OCI-LY1 (cell line): ENCODE measurements at regions not wholly inside any gene's neighbourhood (a gene's known extent, or its start where the extent isn't known, plus 50 kb on each side); places are given as distances from the start of the nearest gene placed in this dataset.

Experiments
- H2AFZ ChIP-seq: fragments of 200-600 bp; sonication (generic), shearing (Covaris generic); 2 replicates; pipeline ENCODE4 v1.6.0; 2014; ENCODE audit warnings: antibody characterized with exemption, mild to moderate bottlenecking, low read length
- H3F3A ChIP-seq: fragments of 200-600 bp; sonication (generic), shearing (Covaris generic); 2 replicates; pipeline ENCODE4 v1.6.0; 2014; ENCODE audit warnings: mild to moderate bottlenecking, antibody characterized with exemption, low read length, moderate library complexity; ENCODE audit not compliant: insufficient read depth
- H3K27ac ChIP-seq: fragments of 200-600 bp; sonication (generic); 2 replicates; pipeline ENCODE4 v1.5.1; 2014; ENCODE audit warnings: low read length, mixed run types, mild to moderate bottlenecking, low read depth; ENCODE audit not compliant: poor library complexity, severe bottlenecking
- H3K27me3 ChIP-seq: fragments of 200-600 bp; sonication (generic); 2 replicates; pipeline ENCODE4 v1.6.0; 2014; ENCODE audit warnings: antibody characterized with exemption, mild to moderate bottlenecking, low read length, moderate library complexity; ENCODE audit not compliant: insufficient read depth
- H3K36me3 ChIP-seq: fragments of 200-600 bp; sonication (generic); 2 replicates; pipeline ENCODE4 v1.6.1; 2014; ENCODE audit warnings: mild to moderate bottlenecking, antibody characterized with exemption, low read length, moderate library complexity, mixed read lengths; ENCODE audit not compliant: insufficient read depth
- H3K4me1 ChIP-seq: fragments of 200-600 bp; sonication (generic); 2 replicates; pipeline ENCODE4 v1.5.1; 2014; ENCODE audit warnings: mild to moderate bottlenecking, low read length, moderate library complexity; ENCODE audit not compliant: insufficient read depth, severe bottlenecking
- H3K4me2 ChIP-seq: fragments of 200-600 bp; sonication (generic), shearing (Covaris generic); 2 replicates; pipeline ENCODE4 v1.6.1; 2014; ENCODE audit warnings: low read length
- H3K4me3 ChIP-seq: fragments of 200-600 bp; sonication (generic); 2 replicates; pipeline ENCODE4 v1.5.1; 2014; ENCODE audit warnings: low read length, low read depth, mild to moderate bottlenecking, mixed read lengths; ENCODE audit not compliant: poor library complexity, severe bottlenecking
- H3K79me2 ChIP-seq: fragments of 200-600 bp; shearing (Covaris generic); 2 replicates; pipeline ENCODE4 v1.6.1; 2016; ENCODE audit warnings: mixed run types, low read length, mixed read lengths; ENCODE audit not compliant: insufficient read depth
- H3K9ac ChIP-seq: fragments of 200-600 bp; sonication (generic), shearing (Covaris generic); 2 replicates; pipeline ENCODE4 v1.6.1; 2014; ENCODE audit warnings: mild to moderate bottlenecking, low read length, mixed read lengths
- H3K9me2 ChIP-seq: fragments of 200-600 bp; sonication (generic), shearing (Covaris generic); 2 replicates; pipeline ENCODE4 v1.6.1; 2014; ENCODE audit warnings: low read depth, mild to moderate bottlenecking, low read length, mixed read lengths
- H3K9me3 ChIP-seq: fragments of 200-600 bp; shearing (Covaris generic); 2 replicates; pipeline ENCODE4 v1.6.1; 2014; ENCODE audit warnings: low read length, mixed read lengths
- H4K20me1 ChIP-seq: fragments of 200-600 bp; sonication (generic), shearing (Covaris generic); 2 replicates; pipeline ENCODE4 v1.6.0; 2016; ENCODE audit warnings: mild to moderate bottlenecking, low read length; ENCODE audit not compliant: insufficient read depth
- CTCF ChIP-seq: fragments of 200-600 bp; sonication (generic), shearing (Covaris generic); IDR thresholded peaks from 2 replicates; pipeline ENCODE4 v1.5.1; 2017; ENCODE audit warnings: mild to moderate bottlenecking, antibody characterized with exemption, low read length, moderate library complexity, mixed read lengths
- EZH2 ChIP-seq: fragments of 200-600 bp; sonication (generic), shearing (Covaris generic); IDR thresholded peaks from 2 replicates; pipeline ENCODE4 v1.8.0; 2017; ENCODE audit warnings: borderline replicate concordance, mixed run types, mild to moderate bottlenecking, antibody characterized with exemption, low read length, moderate library complexity, mixed read lengths

DNA sequence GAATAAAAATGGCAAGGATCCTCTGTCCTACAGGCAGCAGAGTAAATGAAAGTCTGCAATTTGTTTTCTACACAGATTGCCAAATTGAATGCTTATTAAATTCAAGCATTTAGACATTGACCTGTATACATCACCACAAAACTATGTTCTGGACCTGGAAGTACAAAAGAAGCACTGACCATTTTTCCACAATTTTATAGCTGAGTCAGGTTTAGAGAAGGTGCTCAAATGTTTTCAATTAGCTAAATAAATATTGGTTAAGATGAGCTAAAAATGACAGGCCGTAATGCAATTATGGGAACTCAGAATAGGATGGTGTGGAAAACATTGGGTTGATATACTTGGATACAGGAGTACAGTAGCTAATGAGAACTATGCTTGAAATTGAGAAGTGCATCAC lies 490.7 kb upstream of the MEIS1 start:
- Histone ChIP-seq H3K79me2 (no peaks in the 10 kb centered on the region), H3F3A (no peaks in the 10 kb centered on the region), H3K27me3 (no peaks in the 10 kb centered on the region), H3K9ac (no peak overlapping the region), H2AFZ (no peak overlapping the region), H3K27ac (no peak overlapping the region), H3K9me3 (no peaks in the 10 kb centered on the region), H4K20me1 (no peaks in the 10 kb centered on the region), H3K4me3 (no peak overlapping the region), H3K36me3 (no peaks in the 10 kb centered on the region), H3K9me2 (no peaks in the 10 kb centered on the region), H3K4me1 (no peaks in the 10 kb centered on the region), H3K4me2 (no peak overlapping the region)
- TF ChIP-seq CTCF (no peak), EZH2 (no peak)

- no peak overlapping the region for H3K4me3 ChIP-seq
- H3K4me1 ChIP-seq = no peaks in the 10 kb centered on the region
- no peak overlapping the region for H3K4me2 ChIP-seq
- H3F3A ChIP-seq = no peaks in the 10 kb centered on the region
- no peaks in the 10 kb centered on the region for H3K79me2 ChIP-seq
- H3K27ac ChIP-seq = no peak overlapping the region
- no peaks in the 10 kb centered on the region for H3K36me3 ChIP-seq
- no peaks in the 10 kb centered on the region for H3K9me3 ChIP-seq
- TF ChIP-seq EZH2 (no peak), CTCF (no peak)
- H2AFZ ChIP-seq = no peak overlapping the region
- H3K9ac ChIP-seq = no peak overlapping the region
- no peaks in the 10 kb centered on the region for H3K27me3 ChIP-seq
- H3K9me2 ChIP-seq = no peaks in the 10 kb centered on the region
- H4K20me1 ChIP-seq = no peaks in the 10 kb centered on the region
Observed at GRCh38 chr2:65943099-65943786, 491.7 kb upstream of the MEIS1 start.

GRCh38 chr2:65940856-65941255 lies 494.1 kb upstream of the MEIS1 start:
- no peak overlapping the region for H3K4me2 ChIP-seq
- H4K20me1 ChIP-seq = no peaks in the 10 kb centered on the region
- no peaks in the 10 kb centered on the region for H3K9me2 ChIP-seq
- no peaks in the 10 kb centered on the region for H3K79me2 ChIP-seq
- H3K36me3 ChIP-seq = no peaks in the 10 kb centered on the region
- H2AFZ ChIP-seq = no peak overlapping the region
- no peak overlapping the region for H3K9ac ChIP-seq
- no peak overlapping the region for H3K27ac ChIP-seq
- H3F3A ChIP-seq = no peaks in the 10 kb centered on the region
- H3K4me1 ChIP-seq = no peaks in the 10 kb centered on the region
- no peaks in the 10 kb centered on the region for H3K27me3 ChIP-seq
- TF ChIP-seq EZH2 (no peak), CTCF (no peak)
- H3K4me3 ChIP-seq = no peak overlapping the region
- H3K9me3 ChIP-seq = no peaks in the 10 kb centered on the region
